H1 (cell line): ENCODE measurements at regions not wholly inside any gene's neighbourhood (a gene's known extent, or its start where the extent isn't known, plus 50 kb on each side); places are given as distances from the start of the nearest gene placed in this dataset.

Experiments
- CHD1 ChIP-seq: IDR thresholded peaks from 2 replicates; pipeline ENCODE4 v1.6.1; 2012; ENCODE audit warnings: low read depth, low read length, improper control_type of control experiment
- CHD2 ChIP-seq: IDR thresholded peaks from 2 replicates; pipeline ENCODE4 v1.6.1; 2012; ENCODE audit warnings: low read length, improper control_type of control experiment
- CHD7 ChIP-seq: fragments of 300-600 bp; sonication (generic); IDR thresholded peaks from 2 replicates; pipeline ENCODE4 v1.7.1; 2012; ENCODE audit warnings: low read length, moderate library complexity, mild to moderate bottlenecking, inconsistent platforms; ENCODE audit not compliant: insufficient replicate concordance
- CREB1 ChIP-seq: IDR thresholded peaks from 2 replicates; pipeline ENCODE4 v1.6.1; 2012; ENCODE audit warnings: inconsistent platforms
- NANOG ChIP-seq: IDR thresholded peaks from 2 replicates; pipeline ENCODE4 v1.6.1; 2011; ENCODE audit warnings: low read length, low read depth, mild to moderate bottlenecking, inconsistent platforms; ENCODE audit not compliant: insufficient read depth, poor library complexity, severe bottlenecking
- POLR2A ChIP-seq, 2 experiments: IDR thresholded peaks; 1 replicate in 1 of 2; 2 replicates in 1 of 2; pipeline ENCODE4 v1.6.1; 2011; ENCODE audit warnings: low read depth in 2 of 2, low read length in 2 of 2, mild to moderate bottlenecking in 2 of 2; ENCODE audit errors: control extremely low read depth in 1 of 2
- RNF2 ChIP-seq: fragments of 200-900, 300-1000 bp; sonication (generic); IDR thresholded peaks from 2 replicates; pipeline ENCODE4 v1.7.1; 2016; ENCODE audit warnings: borderline replicate concordance, low read depth, mild to moderate bottlenecking, antibody characterized with exemption, low read length; ENCODE audit not compliant: poor library complexity, severe bottlenecking; ENCODE audit errors: missing control alignments
- SP2 ChIP-seq: IDR thresholded peaks from 2 replicates; pipeline ENCODE4 v1.6.1; 2012; ENCODE audit warnings: mild to moderate bottlenecking, low read length, inconsistent platforms
- SP4 ChIP-seq: IDR thresholded peaks from 2 replicates; pipeline ENCODE4 v1.6.1; 2012; ENCODE audit warnings: low read length, inconsistent platforms
- TAF1 ChIP-seq: IDR thresholded peaks from 2 replicates; pipeline ENCODE4 v1.6.1; 2011; ENCODE audit warnings: mild to moderate bottlenecking, low read depth, low read length
- TCF12 ChIP-seq: IDR thresholded peaks from 2 replicates; pipeline ENCODE4 v1.6.1; 2011; ENCODE audit warnings: low read depth, mild to moderate bottlenecking, low read length
- TEAD4 ChIP-seq: IDR thresholded peaks from 2 replicates; pipeline ENCODE4 v1.6.1; 2012; ENCODE audit warnings: low read depth, low read length, inconsistent platforms, mixed read lengths
- USF2 ChIP-seq: IDR thresholded peaks from 2 replicates; pipeline ENCODE4 v1.6.1; 2011; ENCODE audit warnings: low read length, improper control_type of control experiment

- TF ChIP-seq CHD7, result no peak
- no peak for TF ChIP-seq RNF2
- no peak for TF ChIP-seq TCF12
- TF ChIP-seq POLR2A (IDR thresholded peaks at IDR 0.05; ENCODE audit: control extremely low read depth in 1 of 2, low read depth in 2 of 2, low read length in 2 of 2), result no peak
- no peak for TF ChIP-seq NANOG
- TF ChIP-seq CREB1, result no peak
- TF ChIP-seq USF2, result no peak
- TF ChIP-seq TEAD4, result no peak
- TF ChIP-seq CHD2, result no peak
- no peak for TF ChIP-seq TAF1
- TF ChIP-seq CHD1, result no peak
- TF ChIP-seq SP4, result no peak
- TF ChIP-seq SP2, result no peak
These were observed 179.9 kb downstream of the SEC16B start (continued) for GRCh38 chr1:177789956-177790355.
